Astrocyte of the cerebellum (primary cell): ENCODE measurements at regions not wholly inside any gene's neighbourhood (a gene's known extent, or its start where the extent isn't known, plus 50 kb on each side); places are given as distances from the start of the nearest gene placed in this dataset.
"Not testable (repeated sequence)": the region's sequence is repeated elsewhere in the genome, so short reads cannot be mapped to it uniquely, and the experiment has no call there.

Experiments
- DNase-seq: peaks from one replicate; pipeline ENCODE4 v3.0.0-alpha.2; 2011; ENCODE audit warnings: low read depth
- H3K4me3 ChIP-seq: 2 replicates; pipeline ENCODE4 v1.5.1; 2011; ENCODE audit warnings: mild to moderate bottlenecking, low read depth, low read length, moderate library complexity
- in situ Hi-C: cut with HindIII; loops from 2 replicates; pipeline ENCODE4 v1.10.0; 2017; ENCODE audit warnings: low sequenced_read_pairs
- TF ChIP-seq, protein P1 (sequence below): IDR thresholded peaks from 2 replicates; pipeline ENCODE4 v1.5.1; 2012; ENCODE audit warnings: low read length, low read depth, moderate library complexity, mild to moderate bottlenecking; ENCODE audit errors: missing control alignments

- TF ChIP-seq, protein P1, sequence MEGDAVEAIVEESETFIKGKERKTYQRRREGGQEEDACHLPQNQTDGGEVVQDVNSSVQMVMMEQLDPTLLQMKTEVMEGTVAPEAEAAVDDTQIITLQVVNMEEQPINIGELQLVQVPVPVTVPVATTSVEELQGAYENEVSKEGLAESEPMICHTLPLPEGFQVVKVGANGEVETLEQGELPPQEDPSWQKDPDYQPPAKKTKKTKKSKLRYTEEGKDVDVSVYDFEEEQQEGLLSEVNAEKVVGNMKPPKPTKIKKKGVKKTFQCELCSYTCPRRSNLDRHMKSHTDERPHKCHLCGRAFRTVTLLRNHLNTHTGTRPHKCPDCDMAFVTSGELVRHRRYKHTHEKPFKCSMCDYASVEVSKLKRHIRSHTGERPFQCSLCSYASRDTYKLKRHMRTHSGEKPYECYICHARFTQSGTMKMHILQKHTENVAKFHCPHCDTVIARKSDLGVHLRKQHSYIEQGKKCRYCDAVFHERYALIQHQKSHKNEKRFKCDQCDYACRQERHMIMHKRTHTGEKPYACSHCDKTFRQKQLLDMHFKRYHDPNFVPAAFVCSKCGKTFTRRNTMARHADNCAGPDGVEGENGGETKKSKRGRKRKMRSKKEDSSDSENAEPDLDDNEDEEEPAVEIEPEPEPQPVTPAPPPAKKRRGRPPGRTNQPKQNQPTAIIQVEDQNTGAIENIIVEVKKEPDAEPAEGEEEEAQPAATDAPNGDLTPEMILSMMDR, result no peak
- no peak for DNase-seq
- in situ Hi-C loops, result no loop called here
- no peak overlapping the region for H3K4me3 ChIP-seq
These were observed 170.0 kb upstream of the RPL34 start for GRCh38 chr4:108450236-108450898.

DNA sequence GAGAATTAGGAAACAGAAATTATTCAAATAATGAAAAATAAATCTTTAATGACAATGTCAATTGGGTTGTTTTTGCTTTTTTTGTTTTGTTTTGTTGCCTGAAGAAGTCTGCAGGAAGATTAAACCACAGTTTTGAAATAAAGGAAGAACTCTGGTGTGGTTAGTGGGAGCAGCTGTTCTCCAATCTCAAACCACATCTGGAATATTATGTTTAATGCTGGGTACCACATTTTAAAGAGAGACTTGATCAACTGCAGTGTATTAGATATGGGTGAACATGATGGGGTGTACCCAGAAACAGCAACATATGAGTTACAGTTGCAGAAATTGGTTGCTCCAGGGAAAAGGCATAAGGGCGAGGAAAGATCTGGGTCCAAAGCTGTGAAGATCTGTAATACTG, 171.2 kb upstream of the RPL34 start:
- in situ Hi-C loops, result no loop called here
- DNase-seq, result no peak
- TF ChIP-seq, protein P1, result no peak
- H3K4me3 ChIP-seq, result no peak overlapping the region

- H3K4me3 ChIP-seq, result no peak overlapping the region
- DNase-seq, result no peak
- in situ Hi-C loops, result no loop called here
- TF ChIP-seq, protein P1, result no peak
These were observed 173.8 kb upstream of the RPL34 start for GRCh38 chr4:108446556-108446955.

DNA sequence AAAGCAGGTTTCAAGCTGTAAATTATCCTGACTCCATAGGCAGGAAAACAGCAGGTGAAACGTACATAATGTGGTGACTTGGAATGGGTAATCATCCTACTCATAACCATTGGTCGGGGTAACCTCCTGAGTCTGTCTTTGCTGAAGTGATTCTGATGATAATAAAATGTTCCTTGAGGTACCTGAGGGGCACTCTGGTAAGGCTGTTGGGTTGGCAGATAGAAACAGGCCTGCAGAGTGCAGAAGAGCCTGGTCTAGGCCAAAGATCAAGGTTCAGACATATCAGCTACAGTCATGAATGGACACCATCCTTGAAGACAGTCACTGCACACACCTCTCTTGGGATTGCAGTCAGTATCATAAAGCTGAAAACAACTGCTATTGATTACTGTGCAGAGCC, 174.7 kb upstream of the RPL34 start:
- TF ChIP-seq, protein P1, result no peak
- in situ Hi-C loops, result no loop called here
- no peak for DNase-seq
- H3K4me3 ChIP-seq, result no peak overlapping the region

- TF ChIP-seq, protein P1, result no peak
- DNase-seq, result no peak
- in situ Hi-C loops, result no loop called here
- H3K4me3 ChIP-seq, result no peak overlapping the region
These were observed 176.8 kb upstream of the RPL34 start for GRCh38 chr4:108443585-108443984.

DNA sequence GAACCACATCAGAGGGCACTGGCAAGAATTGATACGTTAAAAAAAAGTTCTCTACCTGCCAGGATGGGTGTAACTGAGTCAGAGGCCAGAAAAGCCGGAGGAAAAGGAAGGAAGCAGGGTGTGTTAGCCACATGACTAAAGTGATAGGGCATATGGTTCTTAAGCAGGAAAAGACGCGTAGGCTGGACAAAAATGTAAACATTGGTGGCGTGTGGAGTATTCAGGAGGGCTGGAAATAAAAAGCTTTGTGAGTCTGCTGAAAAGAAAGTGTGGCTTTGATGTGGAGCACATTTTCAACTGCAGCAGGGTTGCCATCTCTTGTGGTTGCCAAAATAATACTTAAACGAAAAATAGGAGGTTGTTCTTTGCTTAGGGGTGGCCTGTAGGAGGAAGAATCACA, 186.5 kb upstream of the RPL34 start:
- no peak for DNase-seq
- TF ChIP-seq, protein P1, result no peak
- in situ Hi-C loops, result no loop called here
- H3K4me3 ChIP-seq, result no peak overlapping the region

- in situ Hi-C loops, DNase-seq, H3K4me3 ChIP-seq: not testable (repeated sequence)
These were observed 187.0 kb upstream of the RPL34 start for GRCh38 chr4:108433394-108433793.
